ENCODE measurements at regions not wholly inside any gene's neighbourhood (a gene's known extent, or its start where the extent isn't known, plus 50 kb on each side); places are given as distances from the start of the nearest gene placed in this dataset.
A peak's percentile ranks its signal among the peaks of the same experiment; 100 is the strongest.

DNA sequence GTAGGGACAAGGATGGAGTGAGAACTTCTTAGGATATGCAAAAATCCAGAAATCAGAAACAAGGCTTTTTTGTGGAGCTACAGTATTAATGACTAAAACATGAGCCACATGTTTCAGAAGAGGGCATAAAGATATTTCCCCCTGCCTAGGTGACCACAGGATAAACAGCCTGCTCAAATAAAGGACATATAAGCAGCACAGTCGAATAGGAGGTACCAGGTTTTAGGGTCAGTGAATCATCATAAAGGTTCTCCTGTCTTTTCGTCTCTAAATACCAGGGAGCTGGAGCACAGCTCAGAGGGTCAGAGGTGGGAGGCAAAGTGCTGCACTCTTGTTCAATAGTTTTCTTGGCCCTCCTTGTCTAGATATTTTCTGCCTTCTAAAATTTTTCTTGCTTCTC, 211.9 kb upstream of the HS3ST1 start:
- TF ChIP-seq, protein P1, sequence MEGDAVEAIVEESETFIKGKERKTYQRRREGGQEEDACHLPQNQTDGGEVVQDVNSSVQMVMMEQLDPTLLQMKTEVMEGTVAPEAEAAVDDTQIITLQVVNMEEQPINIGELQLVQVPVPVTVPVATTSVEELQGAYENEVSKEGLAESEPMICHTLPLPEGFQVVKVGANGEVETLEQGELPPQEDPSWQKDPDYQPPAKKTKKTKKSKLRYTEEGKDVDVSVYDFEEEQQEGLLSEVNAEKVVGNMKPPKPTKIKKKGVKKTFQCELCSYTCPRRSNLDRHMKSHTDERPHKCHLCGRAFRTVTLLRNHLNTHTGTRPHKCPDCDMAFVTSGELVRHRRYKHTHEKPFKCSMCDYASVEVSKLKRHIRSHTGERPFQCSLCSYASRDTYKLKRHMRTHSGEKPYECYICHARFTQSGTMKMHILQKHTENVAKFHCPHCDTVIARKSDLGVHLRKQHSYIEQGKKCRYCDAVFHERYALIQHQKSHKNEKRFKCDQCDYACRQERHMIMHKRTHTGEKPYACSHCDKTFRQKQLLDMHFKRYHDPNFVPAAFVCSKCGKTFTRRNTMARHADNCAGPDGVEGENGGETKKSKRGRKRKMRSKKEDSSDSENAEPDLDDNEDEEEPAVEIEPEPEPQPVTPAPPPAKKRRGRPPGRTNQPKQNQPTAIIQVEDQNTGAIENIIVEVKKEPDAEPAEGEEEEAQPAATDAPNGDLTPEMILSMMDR (conservative IDR thresholded peaks at IDR 0.05), result no peak
- no peak for DNase-seq (ENCODE audit: low read depth, low spot score)
- Mint-ChIP-seq H3K36me3 (ENCODE audit: low read depth) (no peaks in the 10 kb centered on the region), H3K27me3 (ENCODE audit: low read depth) (no peaks in the 10 kb centered on the region), H3K27ac (ENCODE audit: unreplicated experiment) (peak overlapping the region; percentile 51), H3K4me1 (peaks cover 3% of the 10 kb centered on the region), H3K9me3 (peaks cover 16% of the 10 kb centered on the region), H3K4me3 (no peak overlapping the region)

GRCh38 chr4:11636551-11636950, 207.9 kb upstream of the HS3ST1 start:
- Mint-ChIP-seq H3K9me3 (peaks cover 11% of the 10 kb centered on the region), H3K27me3 (ENCODE audit: low read depth) (no peaks in the 10 kb centered on the region), H3K4me3 (no peak overlapping the region), H3K4me1 (peaks cover 3% of the 10 kb centered on the region), H3K36me3 (ENCODE audit: low read depth) (no peaks in the 10 kb centered on the region), H3K27ac (ENCODE audit: unreplicated experiment) (no peak overlapping the region)
- TF ChIP-seq, protein P1 (conservative IDR thresholded peaks at IDR 0.05), result no peak
- no peak for DNase-seq (ENCODE audit: low read depth, low spot score)

- TF ChIP-seq, protein P1 (conservative IDR thresholded peaks at IDR 0.05), result no peak
- no peak overlapping the region for H3K27ac Mint-ChIP-seq (ENCODE audit: unreplicated experiment)
- DNase-seq (ENCODE audit: low read depth, low spot score), result no peak
- H3K4me1 Mint-ChIP-seq, result peaks cover 3% of the 10 kb centered on the region
- no peaks in the 10 kb centered on the region for H3K36me3 Mint-ChIP-seq (ENCODE audit: low read depth)
- H3K9me3 Mint-ChIP-seq, result peaks cover 12% of the 10 kb centered on the region
- no peak overlapping the region for H3K4me3 Mint-ChIP-seq
- H3K27me3 Mint-ChIP-seq (ENCODE audit: low read depth), result no peaks in the 10 kb centered on the region
These were observed 207.3 kb upstream of the HS3ST1 start for GRCh38 chr4:11636031-11636430.

DNA sequence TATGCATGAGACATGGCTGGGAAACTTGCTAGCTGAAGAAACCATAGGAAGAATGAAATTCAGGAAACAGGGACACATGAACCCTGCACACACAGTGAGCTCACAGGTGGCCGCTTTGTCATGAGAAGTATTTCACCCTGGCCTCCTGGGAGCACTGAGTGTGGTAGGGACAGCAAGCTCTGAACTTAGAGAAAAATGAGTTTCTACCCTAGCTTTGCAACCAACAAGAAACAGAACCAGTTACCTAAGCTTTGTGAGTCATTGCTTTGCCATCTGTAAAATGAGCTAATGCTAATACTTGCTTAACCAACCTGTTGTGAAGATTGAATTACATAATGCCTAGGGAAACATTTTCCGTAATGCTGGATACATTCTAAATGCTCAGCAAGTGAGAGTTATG, 206.6 kb upstream of the HS3ST1 start:
- no peak overlapping the region for H3K27ac Mint-ChIP-seq (ENCODE audit: unreplicated experiment)
- H3K27me3 Mint-ChIP-seq (ENCODE audit: low read depth), result no peaks in the 10 kb centered on the region
- no peak for DNase-seq (ENCODE audit: low read depth, low spot score)
- H3K9me3 Mint-ChIP-seq, result peaks cover 14% of the 10 kb centered on the region
- TF ChIP-seq, protein P1 (conservative IDR thresholded peaks at IDR 0.05), result no peak
- H3K36me3 Mint-ChIP-seq (ENCODE audit: low read depth), result no peaks in the 10 kb centered on the region
- H3K4me3 Mint-ChIP-seq, result no peak overlapping the region
- no peaks in the 10 kb centered on the region for H3K4me1 Mint-ChIP-seq

DNA sequence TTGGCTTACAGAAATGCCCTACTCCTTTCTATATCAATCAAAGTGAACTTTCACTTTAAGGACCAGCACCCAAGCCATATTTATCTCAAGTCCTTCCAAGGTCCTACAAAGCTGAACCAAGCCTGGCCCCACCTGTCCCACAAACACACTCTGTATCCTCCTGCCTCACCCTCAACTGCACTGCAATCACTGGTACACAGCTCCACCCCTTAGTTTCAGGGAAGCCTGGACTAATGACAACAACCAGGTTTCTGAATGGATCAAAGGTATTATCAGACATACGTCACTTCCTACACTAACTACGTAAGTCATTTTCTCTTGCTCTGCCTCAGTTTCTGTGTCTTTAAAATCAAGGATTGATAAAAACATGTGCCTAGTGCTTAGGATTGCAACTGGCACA, 205.6 kb upstream of the HS3ST1 start:
- DNase-seq (ENCODE audit: low read depth, low spot score), result no peak
- H3K4me3 Mint-ChIP-seq, result no peak overlapping the region
- TF ChIP-seq, protein P1 (conservative IDR thresholded peaks at IDR 0.05), result no peak
- peaks cover 4% of the 10 kb centered on the region for H3K4me1 Mint-ChIP-seq
- no peaks in the 10 kb centered on the region for H3K36me3 Mint-ChIP-seq (ENCODE audit: low read depth)
- no peaks in the 10 kb centered on the region for H3K27me3 Mint-ChIP-seq (ENCODE audit: low read depth)
- peaks cover 16% of the 10 kb centered on the region for H3K9me3 Mint-ChIP-seq
- peak overlapping the region; percentile 48 for H3K27ac Mint-ChIP-seq (ENCODE audit: unreplicated experiment)

- no peak overlapping the region for H3K4me3 Mint-ChIP-seq
- DNase-seq (ENCODE audit: low read depth, low spot score), result no peak
- H3K4me1 Mint-ChIP-seq, result peaks cover 5% of the 10 kb centered on the region
- H3K9me3 Mint-ChIP-seq, result peaks cover 11% of the 10 kb centered on the region
- TF ChIP-seq, protein P1 (conservative IDR thresholded peaks at IDR 0.05), result no peak
- no peaks in the 10 kb centered on the region for H3K36me3 Mint-ChIP-seq (ENCODE audit: low read depth)
- H3K27me3 Mint-ChIP-seq (ENCODE audit: low read depth), result no peaks in the 10 kb centered on the region
- no peak overlapping the region for H3K27ac Mint-ChIP-seq (ENCODE audit: unreplicated experiment)
These were observed 204.7 kb upstream of the HS3ST1 start for GRCh38 chr4:11633430-11633829.

All from neural crest cell (in vitro differentiated cells).